ENCODE measurements at regions not wholly inside any gene's neighbourhood (a gene's known extent, or its start where the extent isn't known, plus 50 kb on each side); places are given as distances from the start of the nearest gene placed in this dataset.

DNA sequence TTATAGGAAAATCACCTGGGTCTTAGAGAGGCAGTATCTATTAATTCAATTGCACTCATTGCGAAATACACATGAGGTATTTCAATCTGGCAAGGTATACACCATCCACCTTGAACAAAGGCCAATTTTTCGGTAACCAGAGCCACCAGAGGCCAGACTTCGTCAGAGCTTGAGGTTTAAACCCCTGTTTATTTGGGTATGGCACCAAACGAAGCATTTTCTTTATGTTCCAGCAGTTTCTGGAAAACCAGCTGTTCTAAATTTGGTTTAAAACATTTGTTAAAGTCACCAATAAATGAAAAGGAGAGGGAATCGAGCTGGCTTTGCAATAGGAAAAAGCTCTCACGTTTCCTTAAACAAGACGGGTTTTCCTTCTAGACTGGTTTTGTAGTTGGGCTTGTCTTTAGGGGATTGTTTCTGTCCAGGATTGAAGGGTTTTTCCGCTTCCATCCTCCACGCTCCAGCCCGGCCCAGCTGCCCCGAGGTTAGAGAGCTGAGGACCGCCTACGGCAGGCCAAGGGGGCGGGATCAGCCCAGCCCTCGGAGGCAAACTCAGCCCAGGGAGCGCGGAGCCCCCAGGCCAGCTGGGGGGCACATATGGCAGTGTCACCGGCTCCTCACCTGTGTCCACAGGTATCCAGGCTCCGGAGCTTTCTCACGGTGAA, 539.4 kb upstream of the MGMT start:
- TF ChIP-seq, protein P1, sequence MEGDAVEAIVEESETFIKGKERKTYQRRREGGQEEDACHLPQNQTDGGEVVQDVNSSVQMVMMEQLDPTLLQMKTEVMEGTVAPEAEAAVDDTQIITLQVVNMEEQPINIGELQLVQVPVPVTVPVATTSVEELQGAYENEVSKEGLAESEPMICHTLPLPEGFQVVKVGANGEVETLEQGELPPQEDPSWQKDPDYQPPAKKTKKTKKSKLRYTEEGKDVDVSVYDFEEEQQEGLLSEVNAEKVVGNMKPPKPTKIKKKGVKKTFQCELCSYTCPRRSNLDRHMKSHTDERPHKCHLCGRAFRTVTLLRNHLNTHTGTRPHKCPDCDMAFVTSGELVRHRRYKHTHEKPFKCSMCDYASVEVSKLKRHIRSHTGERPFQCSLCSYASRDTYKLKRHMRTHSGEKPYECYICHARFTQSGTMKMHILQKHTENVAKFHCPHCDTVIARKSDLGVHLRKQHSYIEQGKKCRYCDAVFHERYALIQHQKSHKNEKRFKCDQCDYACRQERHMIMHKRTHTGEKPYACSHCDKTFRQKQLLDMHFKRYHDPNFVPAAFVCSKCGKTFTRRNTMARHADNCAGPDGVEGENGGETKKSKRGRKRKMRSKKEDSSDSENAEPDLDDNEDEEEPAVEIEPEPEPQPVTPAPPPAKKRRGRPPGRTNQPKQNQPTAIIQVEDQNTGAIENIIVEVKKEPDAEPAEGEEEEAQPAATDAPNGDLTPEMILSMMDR (IDR thresholded peaks at IDR 0.05; ENCODE audit: extremely low read depth in 1 of 2, insufficient read depth in 1 of 2, low read depth in 1 of 2, low read length in 2 of 2): no peak
- TF ChIP-seq POLR2AphosphoS5 (IDR thresholded peaks at IDR 0.05; ENCODE audit: insufficient read depth, low read depth, low read length) (no peak), POLR2A (IDR thresholded peaks at IDR 0.05; ENCODE audit: low read depth, low read length) (no peak)
